Osteoblast (primary cell): ENCODE measurements at regions not wholly inside any gene's neighbourhood (a gene's known extent, or its start where the extent isn't known, plus 50 kb on each side); places are given as distances from the start of the nearest gene placed in this dataset.

Experiments
- DNase-seq: peaks from one replicate; pipeline ENCODE4 v3.0.0; 2011; ENCODE audit warnings: low spot score, mixed read lengths; ENCODE audit not compliant: insufficient read length; ENCODE audit errors: missing footprints
- H2AFZ ChIP-seq: 2 replicates; pipeline ENCODE4 v1.6.0; 2011; ENCODE audit warnings: mild to moderate bottlenecking, low read length
- H3K27ac ChIP-seq: 2 replicates; pipeline ENCODE4 v1.5.1; 2011; ENCODE audit warnings: mild to moderate bottlenecking, low read depth, low read length, moderate library complexity
- H3K27me3 ChIP-seq: 2 replicates; pipeline ENCODE4 v1.6.0; 2012; ENCODE audit warnings: mild to moderate bottlenecking, control low read depth, inconsistent platforms, low read length, moderate library complexity; ENCODE audit not compliant: insufficient read depth
- H3K36me3 ChIP-seq: 2 replicates; pipeline ENCODE4 v1.5.1; 2011; ENCODE audit warnings: mild to moderate bottlenecking, low read length, control low read depth, moderate library complexity; ENCODE audit not compliant: insufficient read depth
- H3K4me1 ChIP-seq: 2 replicates; pipeline ENCODE4 v1.5.1; 2011; ENCODE audit warnings: mild to moderate bottlenecking, low read length, control low read depth, moderate library complexity; ENCODE audit not compliant: insufficient read depth
- H3K4me2 ChIP-seq: 2 replicates; pipeline ENCODE4 v1.6.0; 2011; ENCODE audit warnings: mild to moderate bottlenecking, low read length; ENCODE audit not compliant: insufficient read depth
- H3K4me3 ChIP-seq: fragments of 200-600 bp; sonication (generic); 3 replicates; pipeline ENCODE4 v1.5.1; 2012; ENCODE audit warnings: mild to moderate bottlenecking, low read length, inconsistent platforms; ENCODE audit not compliant: insufficient read depth
- H3K79me2 ChIP-seq: 2 replicates; pipeline ENCODE4 v1.6.0; 2012; ENCODE audit warnings: mild to moderate bottlenecking, low read length, control low read depth, inconsistent platforms; ENCODE audit not compliant: insufficient read depth
- H3K9me3 ChIP-seq: 2 replicates; pipeline ENCODE4 v1.5.1; 2011; ENCODE audit warnings: low read depth, low read length, control low read depth
- H4K20me1 ChIP-seq: 2 replicates; pipeline ENCODE4 v1.6.0; 2012; ENCODE audit warnings: mild to moderate bottlenecking, low read length, control low read depth; ENCODE audit not compliant: insufficient read depth
- CTCF ChIP-seq: IDR thresholded peaks from 2 replicates; pipeline ENCODE4 v1.5.1; 2011; ENCODE audit warnings: mild to moderate bottlenecking, low read depth, low read length, moderate library complexity; ENCODE audit errors: extremely low read depth

DNA sequence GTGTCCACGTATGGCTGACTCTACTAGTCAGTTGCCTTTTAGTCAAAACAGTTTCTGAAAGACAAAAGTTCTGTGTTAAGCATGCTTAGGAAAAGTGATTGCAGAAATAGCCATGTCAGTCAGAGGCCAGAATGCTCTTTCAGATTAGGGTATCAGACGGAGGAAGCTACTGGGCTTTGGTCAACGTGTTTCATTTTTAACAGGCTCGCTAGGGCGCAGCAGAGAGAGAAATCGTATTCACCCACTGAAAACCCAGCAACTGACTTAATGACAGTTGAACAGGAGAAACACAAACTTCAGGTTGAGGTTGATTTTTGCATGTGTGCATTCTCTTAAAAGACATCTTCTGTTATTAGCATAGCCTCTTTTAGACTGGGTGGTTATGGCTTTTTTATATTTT, 322.6 kb upstream of the KIAA1217 start:
- no peak for DNase-seq
- no peaks in the 10 kb centered on the region for H3K36me3 ChIP-seq

DNA sequence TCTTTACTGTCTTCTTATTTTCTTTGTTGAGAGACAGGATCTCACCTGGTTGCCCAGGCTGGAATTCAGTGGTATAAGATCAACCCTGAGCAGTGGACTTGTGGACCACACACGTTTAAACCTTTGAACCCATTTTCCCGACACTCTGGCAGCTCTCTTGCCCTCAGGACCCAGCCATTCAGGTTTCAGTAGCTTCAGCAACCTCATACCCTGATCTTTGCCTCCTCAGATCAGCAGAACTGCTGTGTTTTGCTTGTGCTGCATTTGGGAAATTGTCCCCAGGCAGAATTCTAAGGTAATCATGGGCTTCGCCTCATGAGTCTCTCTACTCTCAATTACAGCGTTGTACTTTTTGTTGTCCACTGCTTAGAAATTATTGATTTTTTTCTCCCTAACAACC, 317.6 kb upstream of the KIAA1217 start:
- no peak for TF ChIP-seq CTCF
- no peak overlapping the region for H2AFZ ChIP-seq

More for the DNA sequence above, 322.6 kb upstream of the KIAA1217 start:
- no peak overlapping the region for H2AFZ ChIP-seq
- no peaks in the 10 kb centered on the region for H4K20me1 ChIP-seq
- no peak overlapping the region for H3K4me2 ChIP-seq
- no peaks in the 10 kb centered on the region for H3K79me2 ChIP-seq
- H3K27me3 ChIP-seq = no peaks in the 10 kb centered on the region
- H3K4me1 ChIP-seq = no peaks in the 10 kb centered on the region
- H3K27ac ChIP-seq = no peak overlapping the region
- no peak overlapping the region for H3K4me3 ChIP-seq
- no peak for TF ChIP-seq CTCF
- H3K9me3 ChIP-seq = peaks cover 3% of the 10 kb centered on the region

DNA sequence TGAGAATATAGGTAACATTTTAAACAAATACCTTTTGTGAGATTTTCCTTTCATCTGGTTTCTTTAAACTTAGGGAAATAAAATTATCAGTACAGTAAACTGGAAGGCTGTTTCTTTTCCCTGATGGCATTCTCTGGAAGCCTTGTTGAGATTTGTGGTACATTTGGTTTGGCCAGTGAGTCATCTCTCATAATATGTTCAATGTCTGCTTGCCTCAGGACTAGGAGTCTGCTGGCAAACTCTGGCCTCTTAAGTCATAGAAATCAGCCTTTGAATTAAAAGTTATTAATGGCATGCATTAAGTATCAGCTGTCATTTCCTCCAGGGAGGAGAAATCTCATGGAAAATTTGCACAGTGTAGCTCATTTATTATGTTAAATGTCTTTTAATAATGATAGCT, 316.6 kb upstream of the KIAA1217 start:
- DNase-seq = no peak
- no peak overlapping the region for H2AFZ ChIP-seq

More for the DNA sequence above, 317.6 kb upstream of the KIAA1217 start:
- no peaks in the 10 kb centered on the region for H3K4me1 ChIP-seq
- no peak overlapping the region for H3K4me2 ChIP-seq
- no peaks in the 10 kb centered on the region for H3K27me3 ChIP-seq
- no peak for DNase-seq
- H4K20me1 ChIP-seq = no peaks in the 10 kb centered on the region
- no peak overlapping the region for H3K4me3 ChIP-seq
- H3K9me3 ChIP-seq = peaks cover 2% of the 10 kb centered on the region
- no peaks in the 10 kb centered on the region for H3K79me2 ChIP-seq
- H3K27ac ChIP-seq = no peak overlapping the region
- no peaks in the 10 kb centered on the region for H3K36me3 ChIP-seq

GRCh38 chr10:23897267-23897666, 311.7 kb upstream of the KIAA1217 start:
- H3K4me2 ChIP-seq = no peak overlapping the region
- H3K9me3 ChIP-seq = peaks cover 4% of the 10 kb centered on the region
- H3K79me2 ChIP-seq = no peaks in the 10 kb centered on the region
- H3K36me3 ChIP-seq = no peaks in the 10 kb centered on the region
- no peak overlapping the region for H3K27ac ChIP-seq
- no peaks in the 10 kb centered on the region for H3K4me1 ChIP-seq
- no peaks in the 10 kb centered on the region for H3K27me3 ChIP-seq
- no peak for TF ChIP-seq CTCF
- H3K4me3 ChIP-seq = no peak overlapping the region
- H4K20me1 ChIP-seq = no peaks in the 10 kb centered on the region
- no peak overlapping the region for H2AFZ ChIP-seq
- no peak for DNase-seq

More for the DNA sequence above, 316.6 kb upstream of the KIAA1217 start:
- Histone ChIP-seq H3K9me3 (peaks cover 4% of the 10 kb centered on the region), H3K4me3 (no peak overlapping the region), H3K79me2 (no peaks in the 10 kb centered on the region), H3K36me3 (no peaks in the 10 kb centered on the region), H4K20me1 (no peaks in the 10 kb centered on the region), H3K27me3 (no peaks in the 10 kb centered on the region), H3K4me1 (no peaks in the 10 kb centered on the region), H3K27ac (no peak overlapping the region), H3K4me2 (no peak overlapping the region)
- TF ChIP-seq CTCF = no peak
